Adrenal gland (tissue), 9 donors: ENCODE measurements at regions not wholly inside any gene's neighbourhood (a gene's known extent, or its start where the extent isn't known, plus 50 kb on each side); places are given as distances from the start of the nearest gene placed in this dataset.
"Not testable (repeated sequence)": the region's sequence is repeated elsewhere in the genome, so short reads cannot be mapped to it uniquely, and the experiment has no call there.

ENCODE experiments used
- DNase-seq, 7 donors: peaks; one replicate each; pipeline ENCODE4 v3.0.0-alpha.2; 2019 to 2020
- H3K27ac ChIP-seq, 5 donors: fragments of 200-600 bp; sonication (generic) in 4 of 5; 1 replicate in 3 of 5; 2 replicates in 2 of 5; pipeline versions ENCODE4 v1.5.1 to v1.8.0; 2016 to 2020; ENCODE audit warnings: mild to moderate bottlenecking in 1 of 5
- H3K27me3 ChIP-seq: fragments of 200-600 bp; 2 replicates; pipeline ENCODE4 v1.8.0; 2021
- H3K36me3 ChIP-seq, 2 donors: fragments of 200-600 bp; replicated peaks in 1 of 2; 1 replicate in 1 of 2; 2 replicates in 1 of 2; pipeline versions ENCODE4 v1.5.1 to v1.8.0; 2018 to 2022
- H3K4me1 ChIP-seq, 2 donors: fragments of 200-600 bp; replicated peaks in 1 of 2; 1 replicate in 1 of 2; 2 replicates in 1 of 2; pipeline versions ENCODE4 v1.5.1 to v1.8.0; 2018 to 2021
- H3K4me3 ChIP-seq, 4 donors: fragments of 200-600 bp; sonication (generic) in 3 of 4; one replicate each; pipeline ENCODE4 v1.5.1; 2016 to 2018
- H3K9me3 ChIP-seq, 3 donors: fragments of 200-600 bp; sonication (generic) in 1 of 3; replicated peaks in 1 of 3; 1 replicate in 2 of 3; 2 replicates in 1 of 3; pipeline versions ENCODE4 v1.5.1 to v1.8.0; 2016 to 2021
- POLR2A ChIP-seq, 2 donors: fragments of 450-650 bp; IDR thresholded peaks; one replicate each; pipeline ENCODE4 v1.6.1; 2017; ENCODE audit warnings: antibody characterized with exemption in 2 of 2, mild to moderate bottlenecking in 2 of 2, moderate library complexity in 1 of 2
- WGBS, 4 donors: extraction: QIAGEN DNeasy Blood & Tissue Kit in 2 of 4; methylation state at CpG; one replicate each; pipeline versions ENCODE4 v1.1.5 to v1.1.7; 2013 to 2017; 5-methylcytosine and 5-hydroxymethylcytosine counted together
- intact Hi-C, 2 donors: fragments of 100-400 bp; cut with DNase I; formaldehyde crosslinking; loops; one replicate each; pipeline versions ENCODE4 v1.14.1 to v1.15.0; 2022 to 2023
- TF ChIP-seq, protein P1 (sequence below), 6 experiments: fragments of 450-650 bp in 4 of 6; fragments of 200-600 bp in 2 of 6; sonication (generic) in 1 of 6; IDR thresholded peaks; 1 replicate in 5 of 6; 2 replicates in 1 of 6; pipeline versions ENCODE4 v1.5.1 to v1.8.0; 2016 to 2021; ENCODE audit warnings: antibody characterized with exemption in 6 of 6, mild to moderate bottlenecking in 2 of 6, moderate library complexity in 1 of 6
- donor health status: healthy with polysubstance abuse.
- donor health status: Bipolar disorder and iron deficiency.
- donor health status: DM: yes; HTN: yes; CAD: no.
- donor health status: DM: no; HTN: no; CAD: no.
- donor health status: DM: no; HTN: no; CAD: no.

DNA sequence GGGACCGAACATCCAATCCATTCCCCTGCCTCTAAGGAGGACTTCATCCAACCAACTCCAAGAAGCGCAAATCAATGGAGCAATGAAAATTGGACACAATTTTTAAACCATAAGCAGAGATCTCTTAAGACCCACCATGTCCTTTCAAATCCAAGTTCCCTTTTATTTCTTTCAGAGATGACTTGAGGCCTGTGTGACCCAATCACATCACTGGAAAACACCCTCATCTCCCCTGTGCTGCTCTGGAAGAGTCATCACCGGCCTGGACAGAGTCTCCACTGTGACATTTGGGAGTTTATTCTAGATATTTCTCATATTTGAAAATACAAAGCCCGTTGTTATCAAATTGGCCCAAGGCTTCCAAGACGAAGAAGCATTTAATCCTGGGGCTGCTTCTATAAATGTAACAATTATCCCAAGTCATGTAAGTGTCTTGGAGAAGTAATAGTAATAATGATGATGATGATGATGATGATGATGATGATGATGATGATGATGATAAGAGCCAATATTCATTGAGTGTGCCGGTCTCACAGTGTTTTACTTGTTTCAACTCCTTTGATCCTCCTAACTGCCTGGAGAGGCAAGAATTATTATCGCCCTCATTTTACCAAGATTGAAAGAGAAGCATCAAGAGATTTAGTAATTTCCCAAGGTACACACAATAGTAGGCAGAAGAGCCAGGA is 72.1 kb downstream of the COPRS start:
- intact Hi-C loops = no loop called here
- TF ChIP-seq, protein P1, sequence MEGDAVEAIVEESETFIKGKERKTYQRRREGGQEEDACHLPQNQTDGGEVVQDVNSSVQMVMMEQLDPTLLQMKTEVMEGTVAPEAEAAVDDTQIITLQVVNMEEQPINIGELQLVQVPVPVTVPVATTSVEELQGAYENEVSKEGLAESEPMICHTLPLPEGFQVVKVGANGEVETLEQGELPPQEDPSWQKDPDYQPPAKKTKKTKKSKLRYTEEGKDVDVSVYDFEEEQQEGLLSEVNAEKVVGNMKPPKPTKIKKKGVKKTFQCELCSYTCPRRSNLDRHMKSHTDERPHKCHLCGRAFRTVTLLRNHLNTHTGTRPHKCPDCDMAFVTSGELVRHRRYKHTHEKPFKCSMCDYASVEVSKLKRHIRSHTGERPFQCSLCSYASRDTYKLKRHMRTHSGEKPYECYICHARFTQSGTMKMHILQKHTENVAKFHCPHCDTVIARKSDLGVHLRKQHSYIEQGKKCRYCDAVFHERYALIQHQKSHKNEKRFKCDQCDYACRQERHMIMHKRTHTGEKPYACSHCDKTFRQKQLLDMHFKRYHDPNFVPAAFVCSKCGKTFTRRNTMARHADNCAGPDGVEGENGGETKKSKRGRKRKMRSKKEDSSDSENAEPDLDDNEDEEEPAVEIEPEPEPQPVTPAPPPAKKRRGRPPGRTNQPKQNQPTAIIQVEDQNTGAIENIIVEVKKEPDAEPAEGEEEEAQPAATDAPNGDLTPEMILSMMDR (IDR thresholded peaks at IDR 0.05) = no peak
- no peak for TF ChIP-seq POLR2A (IDR thresholded peaks at IDR 0.05)

DNA sequence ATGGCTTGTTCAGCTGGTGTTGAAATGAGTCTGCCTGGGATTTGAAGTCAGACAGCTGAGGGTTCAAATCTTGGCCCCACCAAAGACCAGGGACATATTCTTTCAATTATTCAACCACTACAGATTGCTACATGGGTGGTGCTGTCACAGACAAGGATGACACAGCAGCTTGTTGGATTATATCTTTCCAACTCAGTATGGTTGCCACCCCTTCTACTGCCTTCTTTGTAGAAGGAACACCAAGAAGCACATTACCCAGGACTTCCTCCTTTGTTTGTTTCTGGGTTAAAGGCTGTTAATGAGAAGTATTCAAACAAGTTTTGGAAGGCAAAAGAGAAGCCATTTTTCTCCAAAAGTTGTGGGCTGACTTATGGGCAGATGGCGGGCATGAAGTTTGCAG is 78.6 kb downstream of the COPRS start:
- whole genome bisulfite sequencing, 4 donors = 33 to 100% (median 92%) methylated on average over 1 of the region's 1 CpG
- Histone ChIP-seq H3K9me3 (no peaks in the 10 kb centered on the region), H3K4me1 (no peaks in the 10 kb centered on the region), H3K27ac (no peak overlapping the region), H3K27me3 (no peaks in the 10 kb centered on the region), H3K36me3 (no peaks in the 10 kb centered on the region), H3K4me3 (no peak overlapping the region)
- DNase-seq = no peak
- TF ChIP-seq, protein P1 (IDR thresholded peaks at IDR 0.05) = no peak
- no peak for TF ChIP-seq POLR2A (IDR thresholded peaks at IDR 0.05)
- intact Hi-C loops = no loop called here

More for the DNA sequence above, 72.1 kb downstream of the COPRS start:
- Histone ChIP-seq H3K27me3 (no peaks in the 10 kb centered on the region), H3K4me1 (no peaks in the 10 kb centered on the region), H3K4me3 (no peak overlapping the region), H3K9me3 (no peaks in the 10 kb centered on the region), H3K36me3 (no peaks in the 10 kb centered on the region), H3K27ac (no peak overlapping the region)
- DNase-seq = no peak
- 86 to 91% (median 87%) methylated on average over 7 of the region's 7 CpGs for WGBS, 4 donors

DNA sequence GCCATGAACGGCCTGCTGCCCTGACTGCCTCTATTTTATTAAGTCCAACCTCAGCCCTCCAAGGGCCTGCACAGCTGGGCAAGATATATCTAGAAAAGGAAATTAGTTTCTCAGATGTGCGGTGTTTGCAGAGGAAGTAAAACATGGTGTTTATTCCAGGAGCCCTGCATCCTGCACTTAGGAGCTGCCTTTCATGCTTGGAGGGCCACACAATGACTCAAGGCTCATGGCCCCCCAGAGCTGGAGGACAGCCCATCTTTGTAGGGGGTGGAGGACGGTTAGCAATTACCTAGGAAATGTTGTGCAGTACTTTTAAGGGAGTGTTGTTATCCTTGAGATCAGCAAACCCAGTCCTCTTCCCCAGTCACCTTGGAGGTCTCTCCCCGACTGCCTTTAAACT is 80.5 kb downstream of the COPRS start:
- Histone ChIP-seq H3K27me3 (no peaks in the 10 kb centered on the region), H3K9me3 (no peaks in the 10 kb centered on the region), H3K4me1 (no peaks in the 10 kb centered on the region), H3K36me3 (no peaks in the 10 kb centered on the region), H3K4me3 (no peak overlapping the region), H3K27ac (no peak overlapping the region)
- TF ChIP-seq, protein P1 (IDR thresholded peaks at IDR 0.05) = no peak
- no peak for TF ChIP-seq POLR2A (IDR thresholded peaks at IDR 0.05)
- WGBS, 4 donors = 54 to 66% (median 62%) methylated on average over 3 to 4 of the region's 4 CpGs
- intact Hi-C loops = no loop called here
- no peak for DNase-seq

DNA sequence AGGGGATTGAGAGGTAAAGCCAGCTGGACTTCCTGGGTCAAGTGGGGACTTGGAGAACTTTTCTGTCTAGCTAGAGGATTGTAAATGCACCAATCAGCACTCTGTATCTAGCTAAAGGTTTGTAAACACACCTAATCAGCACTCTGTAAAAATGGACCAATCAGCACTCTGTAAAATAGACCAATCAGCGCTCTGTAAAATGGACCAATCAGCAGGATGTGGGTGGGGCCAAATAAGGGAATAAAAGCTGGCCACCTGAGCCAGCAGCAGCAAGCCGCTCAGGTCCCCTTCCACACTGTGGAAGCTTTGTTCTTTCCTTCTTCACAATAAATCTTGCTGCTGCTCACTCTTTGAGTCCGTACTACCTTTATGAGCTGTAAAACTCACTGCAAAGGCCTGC is 87.7 kb downstream of the COPRS start:
- 90 to 96% (median 94%) methylated on average over 3 of the region's 3 CpGs for WGBS, 4 donors
- H3K4me3 ChIP-seq, H3K36me3 ChIP-seq, H3K27me3 ChIP-seq, DNase-seq, H3K4me1 ChIP-seq, H3K9me3 ChIP-seq, intact Hi-C loops, H3K27ac ChIP-seq: not testable (repeated sequence)

DNA sequence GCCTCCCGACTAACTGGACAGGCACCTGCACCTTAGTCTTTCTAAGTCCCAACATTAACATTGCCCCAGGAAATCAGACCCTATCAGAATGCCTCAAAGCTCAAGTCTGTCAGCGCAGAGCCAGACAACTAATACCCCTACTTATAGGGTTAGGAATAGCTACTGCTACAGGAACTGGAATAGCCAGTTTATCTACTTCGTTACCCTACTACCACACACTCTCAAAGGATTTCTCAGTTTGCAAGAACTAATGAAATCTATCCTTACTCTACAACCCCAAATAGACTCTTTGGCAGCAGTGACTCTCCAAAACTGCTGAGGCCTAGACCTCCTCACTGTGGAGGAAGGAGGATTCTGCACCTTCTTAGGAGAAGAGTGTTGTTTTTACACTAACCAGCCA is 88.5 kb downstream of the COPRS start:
- H3K4me3 ChIP-seq, H3K4me1 ChIP-seq, H3K27me3 ChIP-seq, DNase-seq, intact Hi-C loops, H3K9me3 ChIP-seq, H3K27ac ChIP-seq, H3K36me3 ChIP-seq: not testable (repeated sequence)
- 92 to 97% (median 96%) methylated on average over 3 of the region's 3 CpGs for WGBS, 4 donors

DNA sequence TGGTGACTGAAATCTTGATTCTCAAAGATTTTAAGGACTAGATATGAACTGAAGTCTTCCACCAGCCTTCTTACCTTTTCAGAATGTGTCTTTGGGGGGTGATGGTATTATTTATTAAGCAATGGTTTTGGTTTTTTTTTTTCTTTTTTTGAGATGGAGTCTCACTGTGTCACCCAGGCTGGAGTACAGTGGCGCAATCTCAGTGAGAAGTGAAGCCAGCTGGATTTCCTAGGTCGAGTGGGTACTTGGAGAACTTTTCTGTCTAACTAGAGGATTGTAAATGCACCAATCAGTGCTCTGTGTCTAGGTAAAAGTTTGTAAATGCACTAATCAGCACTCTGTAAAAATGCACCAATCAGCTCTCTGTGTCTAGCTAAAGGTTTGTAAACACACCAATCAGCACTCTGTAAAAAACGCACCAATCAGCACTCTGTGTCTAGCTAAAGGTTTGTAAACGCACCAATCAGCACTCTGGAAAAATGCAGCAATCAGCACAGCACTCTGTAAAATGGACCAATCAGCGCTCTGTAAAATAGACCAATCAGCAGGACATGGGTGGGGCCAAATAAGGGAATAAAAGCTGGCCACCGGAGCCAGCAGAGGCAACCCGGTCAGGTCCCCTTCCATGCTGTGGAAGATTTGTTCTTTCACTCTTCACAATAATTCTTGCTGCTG is 97.1 kb downstream of the COPRS start:
- H3K9me3 ChIP-seq, H3K4me3 ChIP-seq, H3K4me1 ChIP-seq, intact Hi-C loops, DNase-seq, H3K27ac ChIP-seq, H3K27me3 ChIP-seq, H3K36me3 ChIP-seq: not testable (repeated sequence)
- 76 to 88% (median 85%) methylated on average over 7 of the region's 7 CpGs for WGBS, 4 donors
